Fibroblast of skin of scalp (primary cell): ENCODE measurements at regions not wholly inside any gene's neighbourhood (a gene's known extent, or its start where the extent isn't known, plus 50 kb on each side); places are given as distances from the start of the nearest gene placed in this dataset.

Experiments
- DNase-seq: peaks from one replicate; pipeline ENCODE4 v3.0.0-alpha.2; 2013

DNA sequence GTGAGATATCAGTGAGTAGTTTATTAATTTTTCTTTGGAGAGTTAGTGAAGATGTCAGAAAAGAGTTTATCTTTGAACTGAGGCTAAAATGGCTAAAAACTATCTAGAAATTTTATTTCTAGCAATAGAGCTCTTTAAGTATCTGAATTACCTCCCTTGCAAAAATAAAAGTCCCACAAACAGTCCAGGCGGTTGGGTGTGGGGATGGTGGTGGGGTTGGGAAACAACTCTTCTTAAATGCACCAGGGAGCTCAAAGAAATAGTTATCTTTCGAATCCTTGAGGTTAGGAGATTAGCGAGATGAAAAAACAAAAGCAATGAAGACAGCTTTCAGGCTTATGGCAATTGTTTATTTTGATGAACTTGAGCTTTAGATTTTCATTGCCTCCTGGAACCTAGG lies 1299.1 kb upstream of the ADGRB3 start:
- DNase-seq: no peak

GRCh38 chr6:67331304-67331703 lies 1303.8 kb upstream of the ADGRB3 start:
- DNase-seq: no peak

- no peak for DNase-seq
Measured at GRCh38 chr6:67328269-67328668, 1306.8 kb upstream of the ADGRB3 start.

GRCh38 chr6:67300430-67301040 lies 1334.5 kb upstream of the ADGRB3 start:
- no peak for DNase-seq

DNA sequence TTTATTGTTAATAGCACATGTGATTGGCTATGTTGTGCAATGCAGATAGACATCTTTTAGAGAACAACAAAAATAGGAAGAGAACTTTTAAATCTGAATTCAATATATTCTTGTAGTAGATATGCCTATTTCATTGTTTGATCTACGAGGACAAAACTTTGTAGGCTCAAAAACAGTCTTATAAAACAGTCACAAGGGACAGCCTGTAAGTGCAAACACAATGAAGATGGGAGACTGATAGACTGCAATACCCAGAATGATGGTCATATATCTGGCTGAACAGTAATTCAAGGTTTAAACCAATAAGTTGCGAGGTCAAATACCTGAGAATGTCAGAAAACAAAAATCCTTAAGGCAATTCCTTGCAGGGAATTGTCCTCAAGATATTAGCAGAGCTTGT lies 1342.9 kb upstream of the ADGRB3 start:
- no peak for DNase-seq

DNA sequence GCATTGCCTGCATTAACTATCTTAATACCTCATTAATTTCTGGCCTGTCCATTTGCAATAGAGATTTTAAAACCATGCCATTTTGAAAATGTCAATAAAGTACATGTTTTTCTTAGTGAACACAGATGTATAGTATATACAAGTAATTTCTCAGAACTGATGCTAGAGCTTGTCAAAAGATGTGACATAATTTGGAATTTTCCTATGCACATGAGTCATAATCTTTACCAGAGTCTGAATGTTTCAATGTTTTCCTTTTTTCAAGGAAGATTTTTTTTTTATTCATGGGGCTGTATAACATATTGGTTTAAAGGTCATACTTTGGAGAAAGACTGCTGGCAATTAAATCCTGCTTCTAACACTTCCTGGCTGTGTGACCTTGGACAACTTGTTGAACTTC lies 1347.5 kb upstream of the ADGRB3 start:
- no peak for DNase-seq

- no peak for DNase-seq
Measured at GRCh38 chr6:67285770-67286495, 1349.1 kb upstream of the ADGRB3 start.

DNA sequence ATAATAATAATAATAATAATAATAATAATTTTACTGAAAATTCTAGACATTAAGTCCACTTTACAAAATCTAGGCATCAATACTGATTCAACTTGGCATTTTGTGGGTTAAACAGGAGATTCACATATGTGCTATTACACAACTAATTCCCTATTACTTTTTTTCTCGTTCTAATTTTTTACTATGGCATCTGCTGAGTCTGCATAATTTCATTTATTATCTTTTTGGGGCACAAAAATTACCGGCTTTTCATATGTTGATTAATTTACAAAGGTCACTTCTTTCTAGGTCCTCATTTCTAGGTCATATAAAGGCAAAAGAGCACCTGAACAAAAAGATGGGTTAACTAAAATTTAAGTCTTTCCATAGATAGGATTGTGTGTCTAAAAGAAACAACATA lies 1357.8 kb upstream of the ADGRB3 start:
- DNase-seq: no peak

- no peak for DNase-seq
Measured at GRCh38 chr6:67265996-67266921, 1368.8 kb upstream of the ADGRB3 start.

DNA sequence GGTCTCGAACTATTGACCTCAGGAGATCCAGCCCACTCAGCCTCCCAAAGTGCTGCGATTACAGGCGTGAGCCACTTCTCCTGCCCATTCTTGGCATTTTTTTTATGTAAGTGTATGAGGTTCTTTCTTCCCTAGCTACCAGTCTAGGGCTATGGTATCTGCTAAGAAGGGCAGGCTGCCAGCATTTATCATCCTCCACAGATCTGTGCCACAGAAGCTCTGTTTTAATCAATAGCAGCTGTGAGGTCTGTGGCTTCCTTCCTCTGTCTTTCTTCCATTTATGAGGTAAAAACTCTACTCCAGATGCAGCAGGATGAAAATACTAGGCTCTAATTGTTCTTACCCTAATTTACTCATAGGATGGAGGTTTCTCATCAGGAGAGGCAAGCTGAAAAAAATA lies 1382.4 kb upstream of the ADGRB3 start:
- DNase-seq: peak; percentile 26

GRCh38 chr6:67248077-67248476 lies 1387.0 kb upstream of the ADGRB3 start:
- DNase-seq: no peak

- no peak for DNase-seq
Measured at GRCh38 chr6:67244037-67244436, 1391.0 kb upstream of the ADGRB3 start.

GRCh38 chr6:67237277-67237676 lies 1397.8 kb upstream of the ADGRB3 start:
- DNase-seq: no peak

DNA sequence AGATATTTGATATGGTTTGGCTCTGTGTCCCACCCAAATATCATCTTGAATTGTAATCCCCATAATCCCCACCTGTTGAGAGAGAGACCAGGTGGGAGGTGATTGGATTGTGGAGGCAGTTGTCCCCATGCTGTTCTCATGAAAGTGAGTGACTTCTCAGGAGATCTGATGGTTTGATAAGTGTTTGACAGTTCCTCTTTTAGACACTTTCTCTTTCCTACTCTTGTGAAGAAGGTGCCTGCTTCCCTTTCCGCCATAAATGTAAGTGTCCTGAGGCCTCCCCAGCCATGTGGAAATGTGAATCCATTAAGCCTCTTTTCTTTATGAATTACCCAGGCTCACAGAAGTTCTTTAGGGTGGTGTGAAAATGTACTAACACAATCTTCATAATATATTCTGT lies 1404.0 kb upstream of the ADGRB3 start:
- DNase-seq: no peak

DNA sequence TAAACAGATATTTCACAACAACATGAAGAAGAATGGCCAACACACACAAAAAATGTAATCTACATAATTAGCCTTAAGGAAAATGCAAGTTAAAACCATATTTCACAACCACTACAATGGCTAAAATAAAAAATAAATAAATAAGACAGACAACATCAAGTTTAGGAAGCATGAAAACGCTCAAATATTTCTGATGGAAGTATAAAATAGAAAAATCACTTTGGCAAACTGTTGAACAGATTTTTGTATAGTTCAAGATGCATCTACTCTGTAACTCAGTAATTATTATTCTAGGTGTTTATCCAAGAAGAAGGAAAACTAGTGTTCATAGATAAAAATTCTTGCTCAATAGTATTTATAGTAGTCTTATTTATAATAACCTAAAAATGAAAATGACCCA lies 1410.1 kb upstream of the ADGRB3 start:
- DNase-seq: no peak

- no peak for DNase-seq
Measured at GRCh38 chr6:67221226-67221625, 1413.9 kb upstream of the ADGRB3 start.

DNA sequence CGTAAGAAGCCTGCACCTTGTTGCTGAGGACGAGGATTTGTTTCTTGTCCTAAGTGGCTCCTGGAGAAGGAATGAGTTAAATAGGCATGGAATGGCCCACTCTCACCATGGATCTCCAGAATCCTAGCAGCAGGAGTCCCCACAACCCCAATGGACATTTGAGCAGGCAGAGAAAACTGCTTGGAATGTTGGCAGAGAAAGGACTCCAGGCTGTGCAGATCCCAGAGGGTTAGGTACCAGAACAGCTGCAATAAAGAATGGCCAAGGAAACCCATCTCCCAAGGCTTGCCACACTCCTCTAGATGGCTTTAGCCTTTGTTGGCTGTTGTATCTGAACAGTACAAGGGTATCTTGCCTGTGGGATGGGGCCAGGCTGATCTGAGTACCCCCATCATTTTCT lies 1415.7 kb upstream of the ADGRB3 start:
- no peak for DNase-seq

GRCh38 chr6:67212584-67212983 lies 1422.5 kb upstream of the ADGRB3 start:
- DNase-seq: no peak

GRCh38 chr6:67210450-67210849 lies 1424.6 kb upstream of the ADGRB3 start:
- DNase-seq: no peak

DNA sequence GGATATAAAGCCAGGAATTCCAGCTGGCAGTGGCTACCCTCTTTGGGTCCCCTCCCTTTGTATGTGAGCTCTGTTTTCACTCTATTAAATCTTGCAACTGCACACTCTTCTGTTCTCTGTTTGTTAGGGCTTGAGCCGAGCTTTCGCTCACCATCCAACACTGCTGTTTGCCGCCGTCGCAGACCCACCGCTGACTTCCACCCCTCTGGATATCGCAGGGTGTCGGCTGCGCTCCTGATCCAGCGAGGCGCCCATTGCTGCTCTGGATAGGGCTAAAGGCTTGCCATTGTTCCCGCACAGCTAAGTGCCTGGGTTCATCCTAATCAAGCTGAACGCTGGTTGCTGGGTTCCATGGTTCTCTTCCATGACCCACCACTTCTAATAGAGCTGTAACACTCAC lies 1433.5 kb upstream of the ADGRB3 start:
- no peak for DNase-seq

DNA sequence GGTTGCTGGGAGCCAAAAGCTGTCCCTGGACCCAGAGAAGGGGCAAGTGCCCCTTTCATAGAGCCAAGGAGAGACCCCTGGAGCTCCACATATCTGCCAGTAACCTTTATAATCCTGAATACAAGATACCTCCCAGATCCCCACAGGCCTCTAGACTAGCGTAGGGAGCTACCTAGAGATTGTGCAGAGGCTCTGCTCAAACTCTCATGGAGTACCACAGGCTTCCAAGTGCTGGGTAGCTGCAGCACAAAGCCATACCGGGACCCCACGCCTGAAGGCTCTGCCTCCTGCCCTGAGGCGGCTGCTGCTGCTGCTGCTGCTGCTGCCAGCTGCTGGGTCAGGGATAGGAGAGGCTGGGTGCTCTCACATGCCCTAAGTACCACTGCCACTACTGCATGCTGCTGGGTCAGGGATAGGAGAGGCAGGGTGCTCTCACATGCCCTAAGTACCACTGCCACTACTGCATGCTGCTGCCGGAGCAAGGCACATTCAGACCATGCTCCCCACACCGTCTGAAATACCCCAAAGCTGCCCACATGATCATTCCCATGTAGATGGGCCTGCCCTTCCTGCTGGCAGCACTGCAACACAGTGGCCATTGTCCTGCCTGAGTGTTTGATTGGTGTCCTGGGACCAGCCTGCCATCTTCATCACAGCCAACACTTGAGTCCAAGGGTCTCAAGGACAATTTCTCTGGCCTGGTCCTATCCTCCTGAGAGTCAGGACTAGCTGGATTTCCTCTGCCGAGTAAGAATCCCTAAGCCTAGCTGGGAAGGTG lies 1434.3 kb upstream of the ADGRB3 start:
- DNase-seq: no peak

GRCh38 chr6:67199425-67199824 lies 1435.7 kb upstream of the ADGRB3 start:
- DNase-seq: no peak

DNA sequence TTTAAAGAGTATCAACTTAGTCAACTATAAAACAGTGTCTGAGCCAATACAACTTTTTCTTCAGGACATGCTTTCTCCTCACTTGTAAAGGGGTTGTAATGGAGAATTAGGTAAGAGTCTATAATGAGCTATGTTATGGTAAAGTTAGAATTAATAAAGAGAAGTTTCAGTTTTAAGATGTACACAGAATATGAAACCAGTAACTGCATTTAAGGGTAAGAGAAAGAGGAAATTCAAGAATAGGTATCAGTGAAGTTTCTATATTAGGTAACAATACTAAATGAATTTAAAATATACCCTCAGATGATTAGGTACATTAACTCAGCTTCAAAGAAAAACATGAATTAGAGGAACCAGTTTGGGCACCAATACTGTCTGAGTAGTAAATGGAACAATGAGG lies 1444.3 kb upstream of the ADGRB3 start:
- no peak for DNase-seq
